H1 (cell line): ENCODE measurements at regions not wholly inside any gene's neighbourhood (a gene's known extent, or its start where the extent isn't known, plus 50 kb on each side); places are given as distances from the start of the nearest gene placed in this dataset.

Experiments
- CBX5 ChIP-seq: fragments of 300-800, 300-1000 bp; sonication (generic); IDR thresholded peaks from 2 replicates; pipeline ENCODE4 v1.7.1; 2016; ENCODE audit warnings: antibody characterized with exemption, low read length, low read depth
- CHD7 ChIP-seq: fragments of 300-600 bp; sonication (generic); IDR thresholded peaks from 2 replicates; pipeline ENCODE4 v1.7.1; 2012; ENCODE audit warnings: low read length, moderate library complexity, mild to moderate bottlenecking, inconsistent platforms; ENCODE audit not compliant: insufficient replicate concordance
- CTCF ChIP-seq, 3 experiments: IDR thresholded peaks; 1 replicate in 2 of 3; 2 replicates in 1 of 3; pipeline versions ENCODE4 v1.5.1 to v1.6.1; 2011; ENCODE audit warnings: low read length in 3 of 3, mild to moderate bottlenecking in 3 of 3, inconsistent platforms in 2 of 3, low read depth in 1 of 3, moderate library complexity in 1 of 3; ENCODE audit not compliant: insufficient read depth in 1 of 3; ENCODE audit errors: control extremely low read depth in 1 of 3
- KDM1A ChIP-seq: fragments of 200-600, 300-600 bp; sonication (generic); IDR thresholded peaks from 2 replicates; pipeline ENCODE4 v1.7.1; 2016; ENCODE audit warnings: mild to moderate bottlenecking, low read length, borderline replicate concordance
- POU5F1 ChIP-seq: IDR thresholded peaks from 2 replicates; pipeline ENCODE4 v1.6.1; 2011; ENCODE audit warnings: low read depth, mild to moderate bottlenecking, low read length, moderate library complexity
- SP2 ChIP-seq: IDR thresholded peaks from 2 replicates; pipeline ENCODE4 v1.6.1; 2012; ENCODE audit warnings: mild to moderate bottlenecking, low read length, inconsistent platforms
- SP4 ChIP-seq: IDR thresholded peaks from 2 replicates; pipeline ENCODE4 v1.6.1; 2012; ENCODE audit warnings: low read length, inconsistent platforms

- TF ChIP-seq CTCF (IDR thresholded peaks at IDR 0.05; ENCODE audit: control extremely low read depth in 1 of 3, insufficient read depth in 1 of 3, low read depth in 1 of 3, low read length in 3 of 3) (no peak), CHD7 (no peak), POU5F1 (no peak), SP2 (no peak), KDM1A (no peak), SP4 (no peak), CBX5 (no peak)
Observed at GRCh38 chr1:29984166-29984861, 739.1 kb downstream of the MATN1 start (continued).
